HG03442 (cell line): ENCODE measurements at regions not wholly inside any gene's neighbourhood (a gene's known extent, or its start where the extent isn't known, plus 50 kb on each side); places are given as distances from the start of the nearest gene placed in this dataset.
"Not testable (repeated sequence)": the region's sequence is repeated elsewhere in the genome, so short reads cannot be mapped to it uniquely, and the experiment has no call there.

Experiments used
- ATAC-seq: cut with Tn5 transposase; IDR thresholded peaks from one replicate; pipeline ENCODE4 v1.9.1; 2021; ENCODE audit warnings: mild to moderate bottlenecking, moderate library complexity; ENCODE audit not compliant: unreplicated experiment

- ATAC-seq = no peak
Measured at GRCh38 chr6:114862064-114862463, 519.2 kb upstream of the HS3ST5 start.

- ATAC-seq = no peak
Measured at GRCh38 chr6:114844359-114844758, 501.5 kb upstream of the HS3ST5 start.

- ATAC-seq = no peak
Measured at GRCh38 chr6:114839019-114839418, 496.2 kb upstream of the HS3ST5 start.

GRCh38 chr6:114833211-114833610 is 490.4 kb upstream of the HS3ST5 start:
- no peak for ATAC-seq

- ATAC-seq = no peak
Measured at GRCh38 chr6:114830515-114830914, 487.7 kb upstream of the HS3ST5 start.

- no peak for ATAC-seq
Measured at GRCh38 chr6:114827135-114827534, 484.3 kb upstream of the HS3ST5 start.

GRCh38 chr6:114824409-114824808 is 481.6 kb upstream of the HS3ST5 start:
- no peak for ATAC-seq

- no peak for ATAC-seq
Measured at GRCh38 chr6:114816678-114817077, 473.9 kb upstream of the HS3ST5 start.

GRCh38 chr6:114810468-114810867 is 467.6 kb upstream of the HS3ST5 start:
- no peak for ATAC-seq

GRCh38 chr6:114805426-114805825 is 462.6 kb upstream of the HS3ST5 start:
- ATAC-seq = not testable (repeated sequence)

- no peak for ATAC-seq
Measured at GRCh38 chr6:114796576-114796975, 453.8 kb upstream of the HS3ST5 start.

GRCh38 chr6:114793428-114793827 is 450.6 kb upstream of the HS3ST5 start:
- no peak for ATAC-seq

GRCh38 chr6:114785235-114786127 is 442.7 kb upstream of the HS3ST5 start:
- ATAC-seq = no peak

GRCh38 chr6:114783783-114784182 is 441.0 kb upstream of the HS3ST5 start:
- ATAC-seq = no peak

- ATAC-seq = no peak
Measured at GRCh38 chr6:114783083-114783482, 440.3 kb upstream of the HS3ST5 start.

GRCh38 chr6:114764866-114765265 is 422.0 kb upstream of the HS3ST5 start:
- ATAC-seq = no peak

- ATAC-seq = no peak
Measured at GRCh38 chr6:114762145-114762544, 419.3 kb upstream of the HS3ST5 start.

- peak; percentile 49 for ATAC-seq
Measured at GRCh38 chr6:114747995-114748625, 405.3 kb upstream of the HS3ST5 start.

GRCh38 chr6:114740547-114740946 is 397.7 kb upstream of the HS3ST5 start:
- ATAC-seq = no peak

- no peak for ATAC-seq
Measured at GRCh38 chr6:114739656-114740055, 396.8 kb upstream of the HS3ST5 start.

GRCh38 chr6:114735025-114735735 is 392.4 kb upstream of the HS3ST5 start:
- no peak for ATAC-seq

GRCh38 chr6:114733596-114733995 is 390.8 kb upstream of the HS3ST5 start:
- no peak for ATAC-seq
